T-helper 2 cell treated with Interferon-gamma antibody and Interleukin-4, amounts not matched to agents 5 μg/mL and 100 μg/mL, for 36 hours (primary cell): ENCODE measurements at regions not wholly inside any gene's neighbourhood (a gene's known extent, or its start where the extent isn't known, plus 50 kb on each side); places are given as distances from the start of the nearest gene placed in this dataset.

Source experiments
- DNase-seq: peaks from one replicate; pipeline ENCODE4 v3.0.0; 2021; ENCODE audit warnings: low spot score
- H3K27ac Mint-ChIP-seq: one replicate; pipeline ENCODE4 v1.8.0; 2021; ENCODE audit warnings: mild to moderate bottlenecking, mixed read lengths
- H3K27me3 Mint-ChIP-seq: one replicate; pipeline ENCODE4 v1.8.0; 2021; ENCODE audit warnings: low read depth, mixed read lengths
- H3K36me3 Mint-ChIP-seq: one replicate; pipeline ENCODE4 v1.8.0; 2021; ENCODE audit warnings: low read depth, mixed read lengths
- H3K4me1 Mint-ChIP-seq: one replicate; pipeline ENCODE4 v1.8.0; 2021; ENCODE audit warnings: low read depth, mixed read lengths
- H3K4me3 Mint-ChIP-seq: one replicate; pipeline ENCODE4 v1.8.0; 2022; ENCODE audit warnings: mild to moderate bottlenecking, moderate library complexity, mixed read lengths
- H3K9me3 Mint-ChIP-seq: one replicate; pipeline ENCODE4 v1.8.0; 2021; ENCODE audit warnings: mixed read lengths

DNA sequence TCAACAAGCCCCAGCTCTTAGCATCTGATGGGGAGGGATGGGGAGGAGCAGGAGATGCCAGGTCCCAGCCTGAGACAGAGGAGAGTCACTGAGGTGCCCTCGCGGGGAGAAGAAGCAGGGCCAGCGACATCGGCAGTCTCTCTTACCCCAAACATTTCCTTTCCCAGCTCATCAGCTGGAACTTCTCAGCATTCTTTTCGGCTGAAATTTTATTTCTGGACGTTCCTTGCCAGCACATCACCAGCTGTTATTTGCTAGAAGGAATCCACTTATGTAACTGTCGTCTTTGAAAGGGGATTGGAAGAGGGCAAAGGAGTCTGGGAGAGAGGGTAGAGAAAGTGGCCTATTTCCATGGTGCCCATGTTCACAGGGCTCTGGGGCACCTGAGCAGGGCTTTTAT, 101.0 kb upstream of the SHH start:
- Mint-ChIP-seq H3K4me3 (no peak overlapping the region), H3K27me3 (no peaks in the 10 kb centered on the region), H3K9me3 (no peaks in the 10 kb centered on the region), H3K4me1 (no peaks in the 10 kb centered on the region), H3K36me3 (no peaks in the 10 kb centered on the region), H3K27ac (no peak overlapping the region)
- no peak for DNase-seq

DNA sequence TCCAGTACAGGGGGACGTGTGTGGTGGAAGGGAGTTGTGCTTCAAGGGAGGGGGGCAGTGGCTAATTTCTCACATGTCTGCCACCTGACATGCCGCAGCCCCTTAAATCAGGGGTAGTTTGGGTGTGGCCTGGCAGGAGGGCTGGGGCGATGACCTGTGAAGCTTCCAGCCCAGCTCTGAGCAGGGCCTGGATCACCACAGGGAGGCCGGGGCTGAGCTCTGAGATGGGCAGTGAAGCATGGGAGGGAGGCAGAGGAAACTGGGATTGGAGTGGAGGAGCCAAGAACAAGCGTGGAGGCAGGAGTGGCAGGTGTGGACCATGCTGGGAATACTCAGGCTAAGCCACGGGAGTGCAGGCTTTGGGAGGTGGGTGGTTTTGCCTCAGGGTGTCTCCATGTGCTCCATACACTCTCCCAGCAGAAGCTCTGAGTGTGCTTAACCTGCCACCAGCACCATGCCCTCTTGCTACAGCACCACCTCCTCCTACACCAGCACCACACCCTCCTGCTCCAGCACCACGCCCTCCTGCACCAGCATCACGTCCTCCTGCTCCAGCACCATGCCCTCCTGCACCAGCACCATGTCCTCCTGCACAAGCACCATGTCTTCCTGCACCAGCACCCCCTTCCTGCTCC, 99.3 kb upstream of the SHH start:
- DNase-seq: no peak
- H3K36me3 Mint-ChIP-seq: no peaks in the 10 kb centered on the region
- H3K4me3 Mint-ChIP-seq: no peak overlapping the region
- no peaks in the 10 kb centered on the region for H3K27me3 Mint-ChIP-seq
- no peak overlapping the region for H3K27ac Mint-ChIP-seq
- no peaks in the 10 kb centered on the region for H3K9me3 Mint-ChIP-seq
- no peaks in the 10 kb centered on the region for H3K4me1 Mint-ChIP-seq

DNA sequence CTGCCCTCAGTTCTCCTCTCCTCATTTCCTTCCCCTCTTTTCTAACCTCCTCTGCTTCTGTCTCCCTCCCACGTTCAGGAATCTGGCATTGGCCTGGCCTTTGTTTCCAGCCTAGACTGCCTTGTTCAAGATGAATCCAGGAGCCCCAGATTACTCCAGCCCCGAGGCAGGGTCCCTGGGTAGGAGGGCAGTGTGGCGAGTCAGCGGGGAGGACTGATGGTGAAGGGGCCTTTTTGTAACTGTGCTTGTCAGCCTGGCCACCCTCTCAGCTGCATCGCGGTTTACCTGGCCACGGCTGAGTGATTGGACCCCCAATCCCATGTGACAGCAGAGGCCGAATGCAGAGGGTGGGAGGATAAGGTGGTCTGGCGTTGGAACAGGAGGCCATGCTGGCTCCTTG, 96.1 kb upstream of the SHH start:
- no peak overlapping the region for H3K27ac Mint-ChIP-seq
- DNase-seq: no peak
- no peak overlapping the region for H3K4me3 Mint-ChIP-seq
- H3K27me3 Mint-ChIP-seq: no peaks in the 10 kb centered on the region
- no peaks in the 10 kb centered on the region for H3K4me1 Mint-ChIP-seq
- peaks cover 11% of the 10 kb centered on the region for H3K9me3 Mint-ChIP-seq
- no peaks in the 10 kb centered on the region for H3K36me3 Mint-ChIP-seq

DNA sequence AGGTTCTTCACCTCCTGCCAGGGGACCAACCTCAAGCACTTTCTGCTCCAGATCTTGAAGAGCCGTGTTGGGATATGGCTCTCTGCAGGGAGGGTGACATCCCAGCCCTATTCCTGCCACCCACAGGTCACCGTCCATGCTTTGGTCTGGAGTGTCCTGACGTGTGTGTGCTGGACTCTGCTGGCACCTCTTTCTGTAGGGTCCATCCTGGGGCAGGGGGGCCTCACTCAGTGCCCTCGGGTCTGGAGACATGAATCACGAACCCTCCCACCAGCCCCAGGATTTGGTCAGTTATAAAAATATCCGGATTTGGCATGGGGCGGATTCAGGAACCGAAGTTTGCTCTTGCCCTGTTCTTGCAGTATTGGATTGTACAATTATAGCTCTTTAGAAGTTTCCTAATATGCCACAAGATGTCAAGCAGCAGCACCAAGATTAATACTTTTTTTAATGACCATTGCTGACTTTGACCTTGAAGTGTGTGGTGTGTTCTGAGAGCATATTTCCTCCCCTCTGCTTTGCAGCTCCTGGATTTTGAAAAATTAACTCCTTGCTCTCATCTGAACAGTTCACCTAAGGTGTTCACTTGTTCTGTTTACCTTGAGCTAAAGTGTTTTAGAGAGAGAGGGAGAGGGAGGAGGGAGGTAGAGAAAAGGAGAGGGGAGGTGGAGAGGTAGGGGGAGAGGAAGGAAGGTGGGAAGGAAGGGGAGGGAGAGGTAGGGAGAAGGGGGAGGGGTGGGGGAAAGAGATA, 95.4 kb upstream of the SHH start:
- H3K4me3 Mint-ChIP-seq: no peak overlapping the region
- H3K27ac Mint-ChIP-seq: no peak overlapping the region
- no peaks in the 10 kb centered on the region for H3K27me3 Mint-ChIP-seq
- H3K4me1 Mint-ChIP-seq: no peaks in the 10 kb centered on the region
- H3K36me3 Mint-ChIP-seq: no peaks in the 10 kb centered on the region
- peaks cover 11% of the 10 kb centered on the region for H3K9me3 Mint-ChIP-seq
- no peak for DNase-seq

DNA sequence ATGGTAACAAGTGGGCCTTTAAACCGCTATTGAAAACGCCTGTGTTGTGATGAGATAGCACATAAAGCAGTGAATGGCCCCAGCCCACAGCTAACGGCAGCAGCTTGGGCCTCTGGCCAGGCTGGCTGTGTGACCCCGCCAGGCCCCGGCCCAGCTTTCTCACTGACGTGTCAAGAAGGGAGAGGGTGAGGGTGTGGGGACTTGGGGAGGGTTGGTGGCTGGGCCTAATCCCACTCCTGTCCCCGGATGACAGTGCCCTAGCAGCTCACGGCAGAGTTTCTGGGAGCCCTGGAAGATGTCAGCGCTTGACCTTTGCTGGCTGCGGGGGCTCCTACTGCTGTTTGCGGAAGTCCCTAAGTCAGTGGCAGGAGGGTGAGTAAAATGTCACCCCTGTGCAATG, 88.9 kb upstream of the SHH start:
- Mint-ChIP-seq H3K4me1 (no peaks in the 10 kb centered on the region), H3K9me3 (peaks cover 11% of the 10 kb centered on the region), H3K27ac (no peak overlapping the region), H3K36me3 (no peaks in the 10 kb centered on the region), H3K4me3 (no peak overlapping the region), H3K27me3 (no peaks in the 10 kb centered on the region)
- DNase-seq: no peak

DNA sequence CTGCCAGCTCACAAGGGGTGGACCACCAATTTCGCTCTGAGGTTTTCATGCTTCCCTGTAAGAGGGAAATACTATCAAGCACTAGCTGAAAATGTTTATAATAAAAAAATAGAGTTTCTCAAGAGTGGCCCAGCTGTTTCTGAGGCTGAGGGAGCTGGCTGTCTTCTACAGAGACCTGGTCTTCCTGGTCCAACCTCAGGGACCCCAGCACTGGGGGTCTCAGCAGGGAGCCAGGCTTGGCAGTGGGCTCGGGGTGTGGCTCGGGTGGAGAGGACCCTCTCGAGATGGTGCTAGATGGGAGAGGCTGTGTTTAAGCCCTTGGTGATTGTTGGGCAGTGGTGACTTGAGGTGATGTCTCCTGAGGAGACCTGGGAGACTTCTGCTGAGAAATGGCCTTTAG, 87.3 kb upstream of the SHH start:
- no peak overlapping the region for H3K4me3 Mint-ChIP-seq
- DNase-seq: no peak
- peaks cover 5% of the 10 kb centered on the region for H3K9me3 Mint-ChIP-seq
- H3K4me1 Mint-ChIP-seq: no peaks in the 10 kb centered on the region
- H3K36me3 Mint-ChIP-seq: no peaks in the 10 kb centered on the region
- H3K27me3 Mint-ChIP-seq: no peaks in the 10 kb centered on the region
- H3K27ac Mint-ChIP-seq: no peak overlapping the region

DNA sequence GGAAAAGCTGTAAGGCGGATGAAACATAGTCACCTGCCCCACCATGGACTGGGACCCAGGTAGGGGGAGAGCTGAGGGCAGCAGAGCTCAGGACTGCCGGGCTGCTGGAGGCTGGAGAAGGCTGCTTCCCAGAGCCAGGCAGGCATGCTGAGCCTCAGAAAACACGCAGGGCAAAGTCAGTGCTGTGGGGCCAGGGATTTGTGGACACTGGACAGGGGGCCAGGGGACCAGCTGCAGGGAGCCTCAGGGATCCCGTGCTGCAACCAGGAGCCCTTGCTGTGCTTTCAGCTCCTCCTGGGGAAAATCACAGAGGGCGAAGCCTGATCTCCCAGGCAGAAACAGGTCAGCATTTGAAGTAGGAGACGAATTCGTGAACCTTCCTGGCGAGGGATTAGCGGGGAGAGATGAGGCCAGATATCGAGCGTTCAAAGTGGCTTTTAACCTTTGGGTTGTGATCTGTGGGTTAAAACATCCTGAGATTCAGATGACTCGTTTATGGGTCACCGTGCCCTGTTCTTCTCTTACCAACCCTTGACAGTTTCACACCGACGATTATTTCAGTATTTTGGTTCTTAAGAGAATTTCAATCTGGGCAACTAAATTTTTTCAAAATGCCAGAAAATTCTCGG, 85.6 kb upstream of the SHH start:
- H3K4me1 Mint-ChIP-seq: no peaks in the 10 kb centered on the region
- H3K36me3 Mint-ChIP-seq: no peaks in the 10 kb centered on the region
- no peak for DNase-seq
- H3K27me3 Mint-ChIP-seq: no peaks in the 10 kb centered on the region
- H3K9me3 Mint-ChIP-seq: no peaks in the 10 kb centered on the region
- no peak overlapping the region for H3K27ac Mint-ChIP-seq
- no peak overlapping the region for H3K4me3 Mint-ChIP-seq

DNA sequence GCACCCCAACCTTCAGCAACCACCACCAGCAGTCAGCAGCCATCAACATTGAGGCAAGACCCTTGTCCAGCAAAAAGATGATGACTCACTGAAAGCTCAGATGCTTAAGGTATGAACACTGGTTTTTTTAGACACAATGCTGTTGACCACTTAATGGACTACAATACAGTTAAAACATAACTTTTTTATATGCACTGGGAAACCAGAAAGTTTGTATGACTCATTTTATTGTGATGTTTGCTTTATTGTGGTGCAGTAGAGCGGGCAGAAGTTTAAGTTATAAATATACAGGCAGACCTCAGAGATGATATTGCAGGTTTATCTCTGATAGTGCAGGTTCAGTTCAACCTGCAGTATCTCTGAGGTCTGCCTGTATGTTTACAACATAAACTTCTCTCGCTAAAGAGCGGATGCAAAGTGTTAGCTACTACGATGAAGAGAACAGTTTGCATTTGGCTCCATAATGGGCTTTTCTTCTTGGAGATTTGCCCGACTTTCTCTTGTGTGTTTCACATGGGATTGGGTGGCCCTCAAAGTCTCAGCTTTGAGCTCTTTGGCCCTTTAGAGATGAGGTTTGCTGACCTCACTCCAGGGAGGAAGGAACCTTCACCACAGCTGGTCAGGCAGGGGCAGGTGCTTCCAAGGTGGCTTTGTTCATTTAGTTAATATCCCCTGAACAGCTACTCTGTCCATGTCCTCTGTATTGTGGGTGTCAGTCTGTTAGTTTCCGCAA, 84.4 kb upstream of the SHH start:
- H3K9me3 Mint-ChIP-seq: peaks cover under 1% of the 10 kb centered on the region
- H3K36me3 Mint-ChIP-seq: no peaks in the 10 kb centered on the region
- H3K27me3 Mint-ChIP-seq: no peaks in the 10 kb centered on the region
- DNase-seq: no peak
- no peak overlapping the region for H3K27ac Mint-ChIP-seq
- H3K4me3 Mint-ChIP-seq: no peak overlapping the region
- H3K4me1 Mint-ChIP-seq: no peaks in the 10 kb centered on the region

DNA sequence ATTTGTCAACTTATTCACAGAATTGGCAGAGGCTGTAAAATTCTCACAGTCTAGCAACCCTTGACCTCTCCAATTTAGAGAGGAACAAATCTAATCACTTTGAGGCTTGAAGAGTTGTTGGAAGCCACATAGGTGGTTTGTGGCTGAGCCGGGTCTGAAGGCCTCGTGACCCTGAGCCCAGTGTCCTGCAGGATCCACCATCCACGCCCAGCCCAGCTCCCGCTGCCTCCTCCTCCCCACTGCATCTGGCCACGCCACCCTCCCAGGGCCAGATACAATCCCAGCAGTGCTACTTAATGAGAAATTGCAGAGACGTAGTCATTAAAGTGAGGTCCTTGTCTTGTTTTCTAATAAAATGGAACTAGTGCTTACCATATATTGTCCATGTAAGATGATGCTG, 81.4 kb upstream of the SHH start:
- H3K4me1 Mint-ChIP-seq: no peaks in the 10 kb centered on the region
- peaks cover 5% of the 10 kb centered on the region for H3K9me3 Mint-ChIP-seq
- no peak overlapping the region for H3K27ac Mint-ChIP-seq
- no peak for DNase-seq
- H3K4me3 Mint-ChIP-seq: no peak overlapping the region
- no peaks in the 10 kb centered on the region for H3K36me3 Mint-ChIP-seq
- H3K27me3 Mint-ChIP-seq: no peaks in the 10 kb centered on the region

DNA sequence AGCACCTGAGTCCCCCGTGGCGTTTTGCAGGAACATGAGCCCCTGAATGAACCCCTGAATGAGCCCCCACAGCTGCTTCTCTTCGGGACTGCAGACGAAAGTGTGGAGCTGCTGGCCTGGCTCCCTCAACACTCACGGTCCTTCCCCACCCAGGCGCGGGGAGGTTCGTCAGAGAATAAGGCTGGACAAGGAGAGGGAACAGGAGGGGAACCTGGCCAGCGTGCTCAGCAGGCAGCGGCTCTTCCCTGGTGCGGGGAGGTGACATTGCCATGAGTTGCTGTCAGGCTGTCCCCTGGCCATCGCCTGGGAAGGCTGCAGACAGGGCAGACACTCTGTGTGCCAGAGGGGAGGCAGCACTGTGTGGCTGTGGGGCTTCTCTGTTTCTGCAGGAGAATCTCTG, 80.9 kb upstream of the SHH start:
- DNase-seq: no peak
- no peak overlapping the region for H3K27ac Mint-ChIP-seq
- H3K36me3 Mint-ChIP-seq: no peaks in the 10 kb centered on the region
- no peaks in the 10 kb centered on the region for H3K27me3 Mint-ChIP-seq
- no peaks in the 10 kb centered on the region for H3K4me1 Mint-ChIP-seq
- H3K4me3 Mint-ChIP-seq: no peak overlapping the region
- H3K9me3 Mint-ChIP-seq: peaks cover 5% of the 10 kb centered on the region

DNA sequence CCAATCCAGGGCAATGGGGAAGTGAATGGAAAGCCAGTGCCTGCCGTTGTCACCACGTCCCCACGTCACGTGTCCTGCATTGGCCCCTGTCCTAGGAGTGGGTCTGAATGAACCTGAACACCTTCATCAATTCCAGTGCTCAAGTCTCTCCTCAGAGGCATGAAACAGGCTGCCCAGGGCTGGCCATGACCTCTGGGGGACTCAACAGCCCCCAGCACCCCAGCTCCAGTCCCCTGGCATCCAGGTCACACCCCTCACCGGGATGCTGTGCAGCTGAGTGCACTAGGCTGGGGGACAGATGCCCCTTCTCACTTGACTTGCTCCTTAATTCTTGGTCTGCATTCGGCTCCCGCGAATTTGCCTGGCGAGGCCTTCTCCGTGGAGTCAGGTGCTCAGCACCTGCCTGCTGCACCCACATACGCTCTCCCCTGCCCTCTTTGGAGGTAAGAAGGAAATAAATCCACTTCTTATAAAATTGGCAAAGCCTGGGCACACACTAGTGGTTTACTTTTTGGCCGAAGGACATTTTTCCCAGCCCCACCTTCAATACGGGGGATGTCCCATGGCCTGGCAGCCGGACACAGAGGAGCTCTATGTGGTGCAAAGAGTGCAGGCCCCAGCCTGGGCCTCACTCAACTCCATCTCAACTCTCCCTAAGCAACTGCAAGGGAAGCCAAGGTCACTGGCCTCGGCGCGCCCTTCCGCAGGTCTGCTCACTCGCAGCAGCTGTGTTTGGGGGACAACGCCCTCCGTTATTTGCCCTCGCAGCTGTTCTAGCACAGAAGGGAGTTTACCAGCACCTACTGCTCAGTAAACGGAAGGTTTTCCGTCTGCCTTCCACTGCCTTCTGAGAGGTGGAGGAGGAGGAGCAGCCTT, 77.6 kb upstream of the SHH start:
- H3K4me1 Mint-ChIP-seq: no peaks in the 10 kb centered on the region
- H3K4me3 Mint-ChIP-seq: no peak overlapping the region
- DNase-seq: no peak
- no peak overlapping the region for H3K27ac Mint-ChIP-seq
- peaks cover 5% of the 10 kb centered on the region for H3K9me3 Mint-ChIP-seq
- H3K27me3 Mint-ChIP-seq: no peaks in the 10 kb centered on the region
- H3K36me3 Mint-ChIP-seq: no peaks in the 10 kb centered on the region

DNA sequence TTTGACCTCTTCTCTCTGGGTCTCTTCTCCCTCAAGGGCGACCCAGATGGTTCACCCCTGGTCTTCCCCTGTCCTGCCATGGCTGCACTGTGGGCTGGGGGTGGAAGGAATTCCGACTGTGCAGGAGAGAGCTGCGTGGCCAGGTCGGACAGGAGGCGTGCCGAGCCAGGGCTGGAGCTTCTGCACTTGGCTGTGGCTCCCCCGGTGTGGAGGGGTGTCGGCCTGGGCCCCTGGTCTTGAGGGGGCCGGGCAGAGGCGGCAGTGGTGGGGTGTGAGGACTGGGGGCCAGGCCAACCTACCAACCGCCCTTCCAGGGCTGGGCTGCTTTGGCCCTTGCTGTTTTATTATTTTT, 74.9 kb upstream of the SHH start:
- H3K4me3 Mint-ChIP-seq: no peak overlapping the region
- H3K4me1 Mint-ChIP-seq: no peaks in the 10 kb centered on the region
- DNase-seq: no peak
- no peaks in the 10 kb centered on the region for H3K27me3 Mint-ChIP-seq
- no peaks in the 10 kb centered on the region for H3K36me3 Mint-ChIP-seq
- peaks cover 5% of the 10 kb centered on the region for H3K9me3 Mint-ChIP-seq
- no peak overlapping the region for H3K27ac Mint-ChIP-seq

DNA sequence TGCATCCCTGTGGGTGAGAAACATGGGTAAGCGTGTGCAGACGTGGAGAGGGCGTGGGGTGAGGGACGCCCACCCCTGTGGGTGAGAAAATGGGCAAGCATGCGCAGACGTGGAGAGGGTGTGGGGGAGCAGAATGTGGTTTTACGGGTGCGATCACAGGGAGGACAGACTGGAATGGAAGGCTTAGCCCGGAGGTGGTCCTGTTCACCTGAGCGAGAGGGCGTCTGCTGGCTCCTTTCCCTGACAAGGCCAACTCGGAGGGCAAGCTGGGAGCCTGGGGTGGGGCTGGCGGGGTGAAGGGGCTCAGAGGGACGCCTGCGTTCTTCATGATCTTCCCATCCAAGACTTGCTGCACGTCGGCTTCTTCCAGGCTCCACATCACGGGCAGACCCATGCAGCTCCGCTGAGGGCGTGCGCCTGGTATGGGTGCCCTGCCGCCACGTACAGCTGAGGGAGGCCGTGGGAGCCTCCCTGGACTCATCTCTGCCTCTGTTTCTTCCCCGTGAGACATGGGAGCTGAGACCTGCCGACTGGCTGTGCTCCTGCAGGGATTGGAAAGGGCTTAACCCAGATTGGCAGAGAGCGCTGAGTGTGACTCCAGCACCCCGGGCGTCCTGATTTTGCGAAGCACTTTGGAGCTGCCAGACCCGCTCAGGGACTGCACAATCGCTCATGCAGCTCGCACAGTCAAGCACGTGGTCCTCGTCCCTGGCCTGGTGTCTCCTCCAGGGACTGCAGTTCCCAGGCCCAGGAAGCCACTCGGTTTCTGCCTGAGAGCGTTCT, 74.3 kb upstream of the SHH start:
- no peak for DNase-seq
- no peak overlapping the region for H3K27ac Mint-ChIP-seq
- H3K36me3 Mint-ChIP-seq: no peaks in the 10 kb centered on the region
- no peak overlapping the region for H3K4me3 Mint-ChIP-seq
- H3K4me1 Mint-ChIP-seq: no peaks in the 10 kb centered on the region
- H3K27me3 Mint-ChIP-seq: no peaks in the 10 kb centered on the region
- H3K9me3 Mint-ChIP-seq: peaks cover 3% of the 10 kb centered on the region
